ENCODE measurements at regions not wholly inside any gene's neighbourhood (a gene's known extent, or its start where the extent isn't known, plus 50 kb on each side); places are given as distances from the start of the nearest gene placed in this dataset.

- H3K4me2 ChIP-seq (ENCODE audit: low read length) = no peak overlapping the region
- POLR2A ChIA-PET = no interaction called here
- H3K27me3 ChIP-seq (ENCODE audit: insufficient read depth, low read length) = no peaks in the 10 kb centered on the region
- peaks cover 10 to 25% of the 10 kb centered on the region in 2 experiments; a peak in 2 of 4 replicates for H3K9me3 ChIP-seq (ENCODE audit: control insufficient read depth in 1 of 2, insufficient read depth in 1 of 2, low read depth in 1 of 2, low read length in 2 of 2)
- H3K9me2 ChIP-seq (ENCODE audit: insufficient read depth) = no peaks in the 10 kb centered on the region
- H3K36me3 ChIP-seq (ENCODE audit: control insufficient read depth in 1 of 2, insufficient read depth in 2 of 2, low read length in 2 of 2) = no peaks in the 10 kb centered on the region
- H3K4me1 ChIP-seq (ENCODE audit: control insufficient read depth in 1 of 2, insufficient read depth in 2 of 2, low read length in 2 of 2) = no peaks in the 10 kb centered on the region
- H3K27ac ChIP-seq (ENCODE audit: low read depth, low read length) = no peak overlapping the region
- ATAC-seq = no peak
- no peak for TF ChIP-seq EZH2phosphoT487 (IDR thresholded peaks at IDR 0.05; ENCODE audit: borderline replicate concordance)
- no peak for TF ChIP-seq CTCF (IDR thresholded peaks at IDR 0.05 in 2 of 3, conservative IDR thresholded peaks at IDR 0.05 in 1 of 3; ENCODE audit: borderline replicate concordance in 1 of 3, insufficient read depth in 1 of 3, low read depth in 2 of 3, low read length in 2 of 3)
- TF ChIP-seq ZFX (IDR thresholded peaks at IDR 0.05) = no peak
- no peak for TF ChIP-seq RAD21 (IDR thresholded peaks at IDR 0.05; ENCODE audit: low read depth)
- TF ChIP-seq EGR1 (IDR thresholded peaks at IDR 0.05; ENCODE audit: low read depth) = no peak
- TF ChIP-seq EZH2 (IDR thresholded peaks at IDR 0.05) = no peak
- no peak for TF ChIP-seq ATF3 (IDR thresholded peaks at IDR 0.05)
- TF ChIP-seq CBX3 (IDR thresholded peaks at IDR 0.05; ENCODE audit: low read depth) = no peak
- TF ChIP-seq POLR2AphosphoS5 (IDR thresholded peaks at IDR 0.05; ENCODE audit: low read depth, low read length) = no peak
- no peak for TF ChIP-seq ZBTB33 (IDR thresholded peaks at IDR 0.05; ENCODE audit: extremely low read depth, insufficient replicate concordance, low read length)
- TF ChIP-seq SIN3A (IDR thresholded peaks at IDR 0.05; ENCODE audit: low read depth) = no peak
- no peak for TF ChIP-seq ZNF274 (IDR thresholded peaks at IDR 0.05; ENCODE audit: low read depth, low read length)
- no peak for TF ChIP-seq YY1 (IDR thresholded peaks at IDR 0.05; ENCODE audit: extremely low read depth, insufficient replicate concordance, low read depth, low read length)
- TF ChIP-seq JUND (IDR thresholded peaks at IDR 0.05) = no peak
- TF ChIP-seq FOSL1 (IDR thresholded peaks at IDR 0.05; ENCODE audit: low read depth) = no peak
- TF ChIP-seq MAX (IDR thresholded peaks at IDR 0.05) = no peak
- no peak for TF ChIP-seq ELF1 (IDR thresholded peaks at IDR 0.05; ENCODE audit: borderline replicate concordance, low read depth)
- no peak for TF ChIP-seq SP1 (IDR thresholded peaks at IDR 0.05; ENCODE audit: low read depth)
- H3K79me2 ChIP-seq (ENCODE audit: insufficient read depth, low read length) = no peaks in the 10 kb centered on the region
- no TSS peak for BruUV-seq (replicated peaks)
- CTCF ChIA-PET = no interaction called here
- RAD21 ChIA-PET (ENCODE audit: low non-redundant PET in 1 of 2, low total read pairs in 2 of 2, uncharacterized antibody in 2 of 2, unreplicated experiment in 2 of 2) = no interaction called here
- no peak overlapping the region for H2AFZ ChIP-seq (ENCODE audit: low read depth, low read length, poor library complexity, severe bottlenecking)
- H3K4me3 ChIP-seq (replicated peaks in 1 of 2; ENCODE audit: low read depth in 1 of 2, low read length in 2 of 2) = no peak overlapping the region
- intact Hi-C loops (cut with micrococcal nuclease) = no loop called here
- no peaks in the 10 kb centered on the region for H4K20me1 ChIP-seq (ENCODE audit: insufficient read depth)
- no peak overlapping the region for H3K9ac ChIP-seq (ENCODE audit: low read length)
- DNase-seq (ENCODE audit: low read depth, low spot score) = no peak
These were observed 330.0 kb upstream of the DCC start for GRCh38 chr18:52009958-52010357.

Measured in HCT116 (cell line).